ENCODE measurements at regions not wholly inside any gene's neighbourhood (a gene's known extent, or its start where the extent isn't known, plus 50 kb on each side); places are given as distances from the start of the nearest gene placed in this dataset.
"Not testable (repeated sequence)": the region's sequence is repeated elsewhere in the genome, so short reads cannot be mapped to it uniquely, and the experiment has no call there.

DNA sequence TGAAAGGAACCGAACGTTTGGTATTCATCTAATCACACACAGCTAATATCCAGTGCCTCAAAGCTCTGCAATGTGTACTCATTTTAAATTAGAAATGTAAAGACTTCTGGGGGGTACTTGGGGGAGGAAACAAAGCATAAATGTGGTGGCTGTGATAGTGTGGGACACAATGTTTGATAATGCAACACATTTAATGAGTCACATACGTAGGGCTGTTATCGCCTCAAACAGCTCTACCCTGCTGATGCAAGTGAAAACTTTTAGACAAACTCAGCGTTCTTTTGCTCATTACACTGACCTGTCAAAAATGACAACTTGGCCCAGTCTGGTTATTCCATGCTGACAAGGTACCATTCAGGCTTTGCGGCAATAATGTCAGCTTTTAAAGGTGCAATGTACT, 1227.1 kb upstream of the CELF4 start:
- DNase-seq (ENCODE audit: low read depth in 2 of 2), result no peak

DNA sequence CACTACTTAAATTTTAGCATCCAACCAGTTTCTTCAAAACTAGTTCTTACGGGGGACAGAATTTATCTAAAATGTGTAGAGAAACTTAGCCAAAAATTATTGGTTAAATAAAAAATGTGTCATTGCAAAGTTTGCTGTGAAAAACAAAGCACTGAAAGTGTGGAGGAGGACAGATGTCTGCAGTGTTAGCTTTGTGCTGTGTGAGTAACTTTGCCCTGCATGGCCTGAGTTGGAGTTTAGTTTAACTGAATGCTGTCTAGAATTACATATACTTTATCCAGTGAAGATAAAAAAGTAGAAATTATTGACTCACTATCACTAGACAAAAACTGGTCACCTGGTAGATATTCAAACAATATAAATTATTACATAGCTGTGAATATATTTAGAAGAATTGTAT, 1225.2 kb upstream of the CELF4 start:
- DNase-seq (ENCODE audit: low read depth in 2 of 2), result no peak

DNA sequence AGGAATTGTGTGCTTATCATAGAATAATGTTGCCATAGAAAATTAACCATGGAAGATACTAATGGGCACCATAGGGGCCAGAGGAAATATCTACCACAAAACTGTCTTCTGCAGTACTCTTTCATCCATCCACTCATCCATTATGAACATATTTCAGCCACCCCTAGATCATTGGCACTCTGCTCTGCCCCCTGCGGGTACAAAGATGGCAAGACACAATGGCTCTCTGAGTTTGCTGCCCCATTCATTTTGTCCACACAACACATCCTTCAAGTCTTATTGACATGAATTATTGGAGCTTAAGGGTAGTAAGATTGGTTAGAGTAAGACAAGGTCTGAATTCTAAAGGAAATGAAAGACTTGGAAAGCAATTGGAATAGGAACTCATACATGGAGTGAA, 1224.7 kb upstream of the CELF4 start:
- DNase-seq (ENCODE audit: low read depth in 2 of 2), result no peak

GRCh38 chr18:38789141-38789540, 1223.5 kb upstream of the CELF4 start:
- no peak for DNase-seq (ENCODE audit: low read depth in 2 of 2)

DNA sequence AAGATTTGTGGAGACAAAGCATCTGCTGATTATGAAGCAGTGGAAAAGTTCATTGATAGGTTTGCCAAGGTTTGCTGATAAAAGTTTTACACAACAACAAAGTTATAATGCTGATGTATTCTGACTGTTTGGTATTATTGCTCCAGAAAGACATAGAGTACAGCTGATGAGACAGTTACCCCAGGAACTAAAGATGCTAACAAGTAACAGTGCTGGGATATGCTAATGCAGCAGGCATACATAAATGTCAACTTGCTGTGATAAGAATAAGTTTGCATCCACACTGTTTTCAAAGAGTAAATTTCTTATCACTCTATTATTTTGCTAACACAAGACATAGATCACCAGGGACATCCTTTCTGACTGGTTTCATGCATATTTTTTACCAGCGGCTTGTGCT, 1221.3 kb upstream of the CELF4 start:
- DNase-seq (ENCODE audit: low read depth in 2 of 2), result no peak

GRCh38 chr18:38771620-38772019, 1206.0 kb upstream of the CELF4 start:
- DNase-seq (ENCODE audit: low read depth in 2 of 2), result not testable (repeated sequence)

- no peak for DNase-seq (ENCODE audit: low read depth in 2 of 2)
These were observed 1202.9 kb upstream of the CELF4 start for GRCh38 chr18:38768504-38768903.

DNA sequence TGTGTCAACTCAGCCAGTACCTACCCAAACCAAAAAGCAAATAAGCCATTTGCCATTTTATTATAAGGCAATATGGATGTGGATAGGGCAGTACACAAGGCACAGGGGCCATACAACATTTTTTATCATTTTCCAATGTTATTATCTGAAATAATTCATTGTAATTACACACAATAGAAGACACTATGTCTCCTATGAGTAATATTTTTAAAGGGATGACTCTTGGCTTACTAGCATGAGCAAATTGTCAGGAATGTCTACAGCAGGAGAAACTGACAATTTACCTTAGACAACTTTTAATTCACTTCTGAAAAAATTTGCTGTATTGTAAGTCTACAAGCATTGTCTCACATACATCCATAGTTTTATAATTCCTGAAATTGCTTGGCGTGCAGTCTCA, 1193.9 kb upstream of the CELF4 start:
- no peak for DNase-seq (ENCODE audit: low read depth in 2 of 2)

DNA sequence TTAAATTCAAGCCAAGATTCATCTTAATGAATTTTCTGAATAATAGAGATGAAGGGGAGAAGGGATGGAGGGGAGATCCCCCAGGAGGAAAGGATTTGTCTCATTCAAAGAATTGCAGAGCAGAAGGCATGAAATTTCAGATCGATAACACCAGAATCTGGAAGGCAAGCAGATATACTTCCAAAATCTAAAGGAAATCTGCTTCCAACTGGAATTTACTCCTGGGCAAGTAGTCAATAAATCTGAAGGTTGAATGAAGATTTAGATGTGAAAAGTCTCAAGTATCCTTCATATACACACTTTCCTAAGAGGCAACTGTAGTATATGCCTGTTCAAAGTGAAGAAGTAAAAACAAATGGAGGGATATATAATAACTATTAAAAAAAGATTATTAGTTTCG, 1190.8 kb upstream of the CELF4 start:
- no peak for DNase-seq (ENCODE audit: low read depth in 2 of 2)

DNA sequence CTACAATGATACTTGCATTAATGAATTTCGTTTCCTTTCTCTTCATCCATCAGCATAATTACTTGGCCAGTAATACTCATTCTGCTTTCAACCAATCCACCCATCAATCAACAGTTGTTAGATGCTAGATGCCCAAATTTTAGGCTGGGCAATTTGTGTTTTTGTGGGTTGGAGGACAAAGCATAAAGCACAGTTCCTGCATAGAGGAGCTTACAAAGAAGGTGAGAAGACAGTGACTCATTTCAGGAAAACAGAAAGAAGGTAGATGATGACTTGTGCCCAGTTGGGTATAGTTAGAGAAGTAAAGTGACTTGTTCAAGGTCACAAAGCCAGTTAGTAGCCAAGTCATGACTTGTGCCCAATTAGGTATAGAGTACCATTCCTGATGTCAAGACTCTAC, 1186.8 kb upstream of the CELF4 start:
- no peak for DNase-seq (ENCODE audit: low read depth in 2 of 2)

DNA sequence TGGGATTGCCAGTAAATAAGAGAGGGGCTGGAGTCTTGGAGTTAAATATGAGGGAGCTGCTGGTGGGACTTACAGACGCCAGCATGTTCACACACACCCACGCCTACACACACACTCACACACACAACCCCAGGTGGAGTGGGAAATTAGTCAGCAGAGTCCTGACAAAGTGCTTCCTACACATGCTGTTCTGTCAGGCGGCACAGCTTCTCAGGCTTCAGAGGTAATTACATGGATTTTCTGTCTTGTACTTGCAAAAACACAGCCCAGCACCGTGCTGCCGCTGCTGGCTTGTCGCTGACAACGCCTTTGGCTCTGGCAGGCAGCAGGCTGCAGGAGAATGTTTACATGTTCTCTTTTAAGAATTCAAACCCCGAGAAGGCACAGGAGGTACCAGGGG, 1186.3 kb upstream of the CELF4 start:
- DNase-seq (ENCODE audit: low read depth in 2 of 2), result no peak

DNA sequence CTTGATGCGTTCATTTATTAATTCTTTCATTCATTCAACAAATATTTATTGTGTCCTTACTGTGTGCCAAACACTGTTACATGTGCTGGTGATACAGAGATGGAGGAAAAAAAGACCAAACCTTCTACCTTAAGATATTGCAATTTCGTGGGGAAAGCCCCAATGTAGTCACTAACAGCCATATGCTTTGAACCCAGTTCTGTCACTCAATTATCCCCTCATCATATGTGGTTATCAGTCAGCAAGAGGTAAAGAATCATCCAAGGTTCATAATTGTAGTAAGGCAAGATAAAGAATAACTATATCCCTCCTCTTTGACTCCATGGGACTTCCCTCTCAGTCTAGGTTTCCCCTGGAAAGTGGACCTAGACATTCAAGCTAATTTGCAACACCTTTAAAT, 1185.6 kb upstream of the CELF4 start:
- no peak for DNase-seq (ENCODE audit: low read depth in 2 of 2)

GRCh38 chr18:38750751-38751150, 1185.2 kb upstream of the CELF4 start:
- no peak for DNase-seq (ENCODE audit: low read depth in 2 of 2)

GRCh38 chr18:38747153-38747552, 1181.6 kb upstream of the CELF4 start:
- no peak for DNase-seq (ENCODE audit: low read depth in 2 of 2)

GRCh38 chr18:38720181-38720580, 1154.6 kb upstream of the CELF4 start:
- DNase-seq (ENCODE audit: low read depth in 2 of 2), result not testable (repeated sequence)

- DNase-seq (ENCODE audit: low read depth in 2 of 2), result no peak
These were observed 1152.8 kb upstream of the CELF4 start for GRCh38 chr18:38718365-38718901.

GRCh38 chr18:38709122-38709521, 1143.5 kb upstream of the CELF4 start:
- DNase-seq (ENCODE audit: low read depth in 2 of 2), result no peak

- DNase-seq (ENCODE audit: low read depth in 2 of 2), result no peak
These were observed 1140.8 kb upstream of the CELF4 start for GRCh38 chr18:38706373-38706772.

DNA sequence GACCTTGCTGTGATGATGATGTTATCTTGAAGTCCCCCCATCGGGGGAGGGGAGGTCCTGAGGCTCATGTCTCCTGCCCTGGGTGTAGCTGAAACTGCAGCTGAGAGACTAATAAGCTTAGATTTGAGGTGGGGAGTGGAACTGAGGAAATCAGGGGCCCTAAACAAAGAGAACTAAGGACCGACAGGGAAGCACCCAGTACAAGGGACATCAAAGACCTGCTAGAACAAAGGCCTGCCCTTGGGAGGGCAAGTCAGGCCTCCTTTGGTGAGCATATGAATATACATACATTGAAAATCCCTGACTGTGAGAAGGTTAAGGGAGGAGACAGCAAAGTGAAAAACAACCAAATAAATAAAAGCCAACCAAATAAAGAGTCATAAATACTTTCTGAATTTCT, 1132.5 kb upstream of the CELF4 start:
- no peak for DNase-seq (ENCODE audit: low read depth in 2 of 2)

DNA sequence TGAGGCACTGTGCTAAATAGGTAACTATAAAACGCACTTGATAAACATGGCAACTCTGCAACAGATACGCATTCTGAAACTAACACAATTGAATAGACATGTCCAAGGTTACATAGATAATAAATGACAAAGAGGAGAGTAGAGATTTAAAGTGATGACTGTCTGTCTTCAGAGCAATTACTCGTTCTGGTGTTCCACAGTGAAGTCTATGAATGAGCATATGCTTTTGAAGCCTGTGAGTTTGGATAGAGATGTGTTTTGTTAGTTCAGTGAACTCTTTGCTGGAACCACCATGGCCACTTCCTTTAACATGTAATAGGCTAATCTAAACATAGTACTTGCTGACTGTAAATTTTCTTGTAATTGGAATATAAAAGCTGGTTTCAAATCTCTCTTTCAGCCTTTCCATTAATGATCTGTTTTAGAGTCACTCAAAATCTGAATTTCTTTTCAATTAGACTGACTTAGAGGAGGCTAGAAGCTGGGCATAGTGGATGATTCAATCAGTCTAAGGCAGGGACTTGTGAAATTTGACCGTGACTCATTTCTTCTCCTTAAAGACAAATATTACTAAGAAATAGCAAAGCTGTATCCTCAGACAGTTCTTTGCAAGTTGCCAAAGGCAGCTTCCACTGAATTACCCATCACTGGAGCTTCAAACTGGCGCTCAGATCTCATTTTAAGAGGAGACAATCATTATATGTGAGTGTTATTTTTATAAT, 1130.1 kb upstream of the CELF4 start:
- no peak for DNase-seq (ENCODE audit: low read depth in 2 of 2)

GRCh38 chr18:38693104-38693503, 1127.5 kb upstream of the CELF4 start:
- no peak for DNase-seq (ENCODE audit: low read depth in 2 of 2)

DNA sequence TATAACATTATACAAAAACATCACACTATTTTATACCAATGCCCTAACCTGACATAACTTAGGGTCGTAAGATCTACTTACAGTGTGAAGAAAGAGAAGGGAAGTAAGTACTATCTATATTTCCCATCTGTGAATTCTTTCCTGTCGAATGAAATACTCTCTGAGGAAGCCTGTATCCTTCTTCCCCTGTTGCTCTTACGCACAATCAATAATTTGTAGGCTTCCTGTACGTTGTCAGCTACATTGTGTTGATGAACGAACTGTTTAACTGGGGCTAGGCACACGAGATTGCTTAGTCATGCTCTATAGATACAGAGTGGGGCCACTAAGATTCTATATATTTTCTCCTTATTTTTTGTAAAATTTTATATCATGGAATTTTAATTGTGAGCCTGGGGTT, 1125.0 kb upstream of the CELF4 start:
- no peak for DNase-seq (ENCODE audit: low read depth in 2 of 2)

- DNase-seq (ENCODE audit: low read depth in 2 of 2), result no peak
These were observed 1122.8 kb upstream of the CELF4 start for GRCh38 chr18:38688416-38688815.

- no peak for DNase-seq (ENCODE audit: low read depth in 2 of 2)
These were observed 1104.9 kb upstream of the CELF4 start for GRCh38 chr18:38670486-38670885.
